HG03159 (cell line): ENCODE measurements at regions not wholly inside any gene's neighbourhood (a gene's known extent, or its start where the extent isn't known, plus 50 kb on each side); places are given as distances from the start of the nearest gene placed in this dataset.
A peak's percentile ranks its signal among the peaks of the same experiment; 100 is the strongest.
"Not testable (repeated sequence)": the region's sequence is repeated elsewhere in the genome, so short reads cannot be mapped to it uniquely, and the experiment has no call there.

ENCODE experiments used
- ATAC-seq: cut with Tn5 transposase; IDR thresholded peaks from one replicate; pipeline ENCODE4 v1.9.1; 2021; ENCODE audit warnings: mild to moderate bottlenecking, moderate library complexity; ENCODE audit not compliant: unreplicated experiment

- ATAC-seq = no peak
Measured at GRCh38 chr7:124179641-124180040, 146.8 kb upstream of the TMEM229A start.

GRCh38 chr7:124177891-124178290, 145.0 kb upstream of the TMEM229A start:
- ATAC-seq = no peak

- not testable (repeated sequence) for ATAC-seq
Measured at GRCh38 chr7:124171812-124172211, 138.9 kb upstream of the TMEM229A start.

- ATAC-seq = no peak
Measured at GRCh38 chr7:124171068-124171467, 138.2 kb upstream of the TMEM229A start.

GRCh38 chr7:124168616-124169015, 135.7 kb upstream of the TMEM229A start:
- ATAC-seq = no peak

GRCh38 chr7:124162667-124163066, 129.8 kb upstream of the TMEM229A start:
- no peak for ATAC-seq

- peak; percentile 75 for ATAC-seq
Measured at GRCh38 chr7:124155432-124156022, 122.7 kb upstream of the TMEM229A start.

- peak; percentile 69 for ATAC-seq
Measured at GRCh38 chr7:124152859-124153692, 120.2 kb upstream of the TMEM229A start.

- no peak for ATAC-seq
Measured at GRCh38 chr7:124137664-124138063, 104.8 kb upstream of the TMEM229A start.

GRCh38 chr7:124124201-124124600, 91.3 kb upstream of the TMEM229A start:
- no peak for ATAC-seq

- no peak for ATAC-seq
Measured at GRCh38 chr7:124120911-124121310, 88.0 kb upstream of the TMEM229A start.

GRCh38 chr7:124113045-124113444, 80.2 kb upstream of the TMEM229A start:
- ATAC-seq = no peak

GRCh38 chr7:124106575-124106974, 73.7 kb upstream of the TMEM229A start:
- ATAC-seq = no peak

- ATAC-seq = no peak
Measured at GRCh38 chr7:124101173-124101768, 68.4 kb upstream of the TMEM229A start.

GRCh38 chr7:124100190-124100589, 67.3 kb upstream of the TMEM229A start:
- ATAC-seq = no peak

- ATAC-seq = not testable (repeated sequence)
Measured at GRCh38 chr7:124099585-124099984, 66.7 kb upstream of the TMEM229A start.

GRCh38 chr7:124089621-124090020, 56.8 kb upstream of the TMEM229A start:
- ATAC-seq = no peak

- no peak for ATAC-seq
Measured at GRCh38 chr7:124088590-124088989, 55.7 kb upstream of the TMEM229A start.

GRCh38 chr7:124086843-124087242, 54.0 kb upstream of the TMEM229A start:
- ATAC-seq = no peak

- ATAC-seq = no peak
Measured at GRCh38 chr7:124085179-124085578, 52.3 kb upstream of the TMEM229A start.

GRCh38 chr7:124084024-124084423, 51.2 kb upstream of the TMEM229A start:
- ATAC-seq = no peak
